ENCODE measurements at regions not wholly inside any gene's neighbourhood (a gene's known extent, or its start where the extent isn't known, plus 50 kb on each side); places are given as distances from the start of the nearest gene placed in this dataset.
A peak's percentile ranks its signal among the peaks of the same experiment; 100 is the strongest.
"Not testable (repeated sequence)": the region's sequence is repeated elsewhere in the genome, so short reads cannot be mapped to it uniquely, and the experiment has no call there.

DNA sequence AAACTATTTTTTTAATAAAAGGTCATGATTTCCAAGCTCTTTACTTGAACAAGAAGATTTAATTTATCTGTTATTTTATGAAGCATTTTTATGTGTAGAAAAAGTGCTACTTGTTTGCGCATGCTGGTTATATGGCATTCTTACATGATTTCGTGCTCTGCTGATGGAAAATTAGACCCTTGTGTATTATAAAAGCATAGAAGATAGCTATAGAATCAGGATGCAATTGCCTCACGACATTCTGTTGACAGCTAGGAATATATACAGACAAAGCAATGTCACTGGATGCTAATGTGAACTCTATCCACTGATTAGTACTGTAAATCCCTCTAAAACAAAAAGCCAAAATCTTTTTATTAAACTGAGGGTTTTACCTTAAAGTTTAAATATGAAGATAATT lies 255.9 kb downstream of the MDFIC start:
- Histone ChIP-seq H3K36me3 (ENCODE audit: low read depth) (no peaks in the 10 kb centered on the region), H3K27me3 (replicated peaks; ENCODE audit: insufficient read depth) (no peaks in the 10 kb centered on the region), H3K27ac (no peak overlapping the region), H3F3A (ENCODE audit: insufficient read depth) (no peaks in the 10 kb centered on the region), H4K20me1 (ENCODE audit: insufficient read depth) (no peaks in the 10 kb centered on the region), H3K4me1 (ENCODE audit: insufficient read depth) (no peaks in the 10 kb centered on the region), H3K4me2 (ENCODE audit: unreplicated experiment) (no peak overlapping the region), H3K9me2 (ENCODE audit: insufficient read depth) (no peaks in the 10 kb centered on the region), H3K9ac (no peak overlapping the region), H2AFZ (no peak overlapping the region), H3K9me3 (ENCODE audit: low read depth) (no peaks in the 10 kb centered on the region), H3K4me3 (no peak overlapping the region), H3K79me2 (ENCODE audit: insufficient read depth) (no peaks in the 10 kb centered on the region)
- 60 to 63% methylated on average over 3 of the region's 3 CpGs for WGBS, 2 experiments (ENCODE audit: low coverage in 1 of 2, low lambda C conversion rate in 2 of 2, missing lambda C conversion rate in 2 of 2)
- DNase-seq = no peak
- TF ChIP-seq EZH2 (IDR thresholded peaks at IDR 0.05; ENCODE audit: insufficient read depth, poor library complexity, severe bottlenecking) (no peak), EZH2phosphoT487 (IDR thresholded peaks at IDR 0.05; ENCODE audit: insufficient read depth, low read depth) (no peak)
- in situ Hi-C loops (cut with MboI) = no loop called here

DNA sequence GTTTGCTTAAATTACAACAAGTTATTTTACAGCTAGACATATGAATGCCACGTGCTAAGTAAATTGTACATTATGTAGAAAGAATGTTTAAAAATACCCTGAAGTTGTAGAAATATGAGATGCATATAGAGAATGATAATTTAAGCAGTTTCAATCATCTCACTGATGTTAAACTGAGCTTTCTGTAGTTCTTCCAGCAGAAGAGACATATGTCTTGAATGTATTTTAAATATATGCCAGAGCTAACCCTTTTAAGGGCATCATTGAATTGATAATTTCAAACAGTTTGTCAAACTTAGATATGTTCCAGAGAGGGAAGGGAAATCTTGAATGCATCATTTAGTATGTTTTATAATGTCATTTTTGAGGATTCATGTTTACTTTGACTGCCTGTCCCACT lies 255.2 kb downstream of the MDFIC start:
- Histone ChIP-seq H3K4me2 (ENCODE audit: unreplicated experiment) (no peak overlapping the region), H3K4me1 (ENCODE audit: insufficient read depth) (no peaks in the 10 kb centered on the region), H3K9me2 (ENCODE audit: insufficient read depth) (no peaks in the 10 kb centered on the region), H3K27ac (no peak overlapping the region), H3K9ac (no peak overlapping the region), H3F3A (ENCODE audit: insufficient read depth) (no peaks in the 10 kb centered on the region), H3K79me2 (ENCODE audit: insufficient read depth) (no peaks in the 10 kb centered on the region), H3K27me3 (replicated peaks; ENCODE audit: insufficient read depth) (no peaks in the 10 kb centered on the region), H2AFZ (no peak overlapping the region), H3K4me3 (no peak overlapping the region), H3K36me3 (ENCODE audit: low read depth) (no peaks in the 10 kb centered on the region), H4K20me1 (ENCODE audit: insufficient read depth) (no peaks in the 10 kb centered on the region), H3K9me3 (ENCODE audit: low read depth) (no peaks in the 10 kb centered on the region)
- WGBS, 2 experiments (ENCODE audit: low coverage in 1 of 2, low lambda C conversion rate in 2 of 2, missing lambda C conversion rate in 2 of 2) = 19 to 30% methylated on average over 1 of the region's 1 CpG
- in situ Hi-C loops (cut with MboI) = no loop called here
- TF ChIP-seq EZH2phosphoT487 (IDR thresholded peaks at IDR 0.05; ENCODE audit: insufficient read depth, low read depth) (no peak), EZH2 (IDR thresholded peaks at IDR 0.05; ENCODE audit: insufficient read depth, poor library complexity, severe bottlenecking) (no peak)
- no peak for DNase-seq

DNA sequence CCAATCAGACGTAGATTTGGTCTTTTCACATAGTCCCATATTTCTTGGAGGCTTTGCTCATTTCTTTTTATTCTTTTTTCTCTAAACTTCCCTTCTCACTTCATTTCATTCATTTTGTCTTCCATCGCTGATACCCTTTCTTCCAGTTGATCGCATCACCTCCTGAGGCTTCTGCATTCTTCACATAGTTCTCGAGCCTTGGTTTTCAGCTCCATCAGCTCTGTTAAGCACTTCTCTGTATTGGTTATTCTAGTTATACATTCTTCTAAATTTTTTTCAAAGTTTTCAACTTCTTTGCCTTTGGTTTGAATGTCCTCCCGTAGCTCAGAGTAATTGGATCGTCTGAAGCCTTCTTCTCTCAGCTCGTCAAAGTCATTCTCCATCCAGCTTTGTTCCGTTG lies 250.5 kb downstream of the MDFIC start:
- H3K36me3 ChIP-seq (ENCODE audit: low read depth); H2AFZ ChIP-seq; H4K20me1 ChIP-seq (ENCODE audit: insufficient read depth); H3K9me3 ChIP-seq (ENCODE audit: low read depth); H3F3A ChIP-seq (ENCODE audit: insufficient read depth); H3K4me2 ChIP-seq (ENCODE audit: unreplicated experiment); in situ Hi-C loops (cut with MboI); H3K4me3 ChIP-seq; H3K9ac ChIP-seq; H3K4me1 ChIP-seq (ENCODE audit: insufficient read depth); H3K79me2 ChIP-seq (ENCODE audit: insufficient read depth); H3K27me3 ChIP-seq (replicated peaks; ENCODE audit: insufficient read depth); DNase-seq; H3K9me2 ChIP-seq (ENCODE audit: insufficient read depth); H3K27ac ChIP-seq: not testable (repeated sequence)
- 82 to 87% methylated on average over 8 of the region's 8 CpGs for WGBS, 2 experiments (ENCODE audit: low coverage in 1 of 2, low lambda C conversion rate in 2 of 2, missing lambda C conversion rate in 2 of 2)

DNA sequence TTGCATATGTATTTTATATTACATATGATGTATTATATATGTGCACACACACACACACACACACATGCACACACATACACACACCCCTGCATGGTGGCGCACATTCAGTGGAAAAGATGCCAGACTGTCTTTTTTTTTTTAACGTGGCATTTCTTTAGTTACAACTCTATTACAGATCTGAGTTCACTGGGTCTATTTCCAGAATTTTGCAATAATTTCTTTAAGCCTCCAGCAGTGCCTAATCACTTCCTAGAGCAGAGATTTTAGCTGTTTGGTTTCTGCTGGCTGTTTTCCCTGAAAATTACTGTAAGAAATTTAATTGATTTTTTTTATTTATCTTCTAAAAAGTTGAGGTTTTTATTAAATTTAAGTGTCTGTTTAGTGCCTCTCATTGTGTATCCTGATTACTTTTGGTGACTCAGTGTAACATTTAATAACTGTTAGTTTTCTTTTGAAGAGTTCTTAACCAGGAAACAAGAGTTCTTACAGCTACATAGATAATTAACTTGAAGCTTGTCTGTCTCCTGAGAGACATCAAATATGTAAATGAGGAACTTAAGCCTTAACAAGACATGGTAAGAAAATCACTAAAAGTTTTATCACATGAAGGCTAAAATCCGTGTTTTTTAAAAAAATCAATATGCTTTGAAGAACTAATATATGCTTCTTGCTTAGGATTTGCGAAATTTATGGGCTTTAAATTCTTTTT lies 232.0 kb downstream of the MDFIC start:
- Histone ChIP-seq H3F3A (ENCODE audit: insufficient read depth) (no peaks in the 10 kb centered on the region), H3K4me2 (ENCODE audit: unreplicated experiment) (no peak overlapping the region), H3K4me1 (ENCODE audit: insufficient read depth) (no peaks in the 10 kb centered on the region), H3K36me3 (ENCODE audit: low read depth) (no peaks in the 10 kb centered on the region), H4K20me1 (ENCODE audit: insufficient read depth) (no peaks in the 10 kb centered on the region), H3K9ac (no peak overlapping the region), H3K27ac (no peak overlapping the region), H3K27me3 (replicated peaks; ENCODE audit: insufficient read depth) (no peaks in the 10 kb centered on the region), H3K79me2 (ENCODE audit: insufficient read depth) (no peaks in the 10 kb centered on the region), H2AFZ (no peak overlapping the region), H3K9me3 (ENCODE audit: low read depth) (no peaks in the 10 kb centered on the region), H3K9me2 (ENCODE audit: insufficient read depth) (no peaks in the 10 kb centered on the region), H3K4me3 (no peak overlapping the region)
- in situ Hi-C loops (cut with MboI) = no loop called here
- TF ChIP-seq EZH2phosphoT487 (IDR thresholded peaks at IDR 0.05; ENCODE audit: insufficient read depth, low read depth) (no peak), EZH2 (IDR thresholded peaks at IDR 0.05; ENCODE audit: insufficient read depth, poor library complexity, severe bottlenecking) (no peak)
- WGBS, 2 experiments (ENCODE audit: low coverage in 1 of 2, low lambda C conversion rate in 2 of 2, missing lambda C conversion rate in 2 of 2) = 52 to 54% methylated on average over 4 of the region's 4 CpGs
- DNase-seq = peak; percentile 9

DNA sequence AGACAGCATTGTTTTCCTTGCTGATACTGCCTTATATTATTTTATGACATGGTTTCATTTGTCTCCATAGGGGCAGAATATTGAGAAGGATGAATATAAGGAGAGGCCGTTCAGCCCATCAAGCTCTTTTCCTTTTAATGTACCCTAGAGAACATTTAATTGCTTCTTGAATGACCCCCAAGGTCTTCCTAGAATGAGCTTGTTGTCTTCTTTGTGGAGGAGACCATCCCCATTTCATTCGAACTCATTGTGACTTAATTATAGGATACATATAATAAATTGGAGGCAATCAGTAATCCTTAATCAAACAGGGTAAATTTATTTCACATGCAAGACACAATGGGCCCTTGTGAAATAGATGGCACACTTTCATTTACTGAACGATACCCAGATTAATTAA lies 231.3 kb downstream of the MDFIC start:
- Histone ChIP-seq H3K79me2 (ENCODE audit: insufficient read depth) (no peaks in the 10 kb centered on the region), H3K9me2 (ENCODE audit: insufficient read depth) (no peaks in the 10 kb centered on the region), H4K20me1 (ENCODE audit: insufficient read depth) (no peaks in the 10 kb centered on the region), H3K9me3 (ENCODE audit: low read depth) (no peaks in the 10 kb centered on the region), H3K27ac (no peak overlapping the region), H3F3A (ENCODE audit: insufficient read depth) (no peaks in the 10 kb centered on the region), H3K27me3 (replicated peaks; ENCODE audit: insufficient read depth) (no peaks in the 10 kb centered on the region), H3K36me3 (ENCODE audit: low read depth) (no peaks in the 10 kb centered on the region), H3K4me2 (ENCODE audit: unreplicated experiment) (no peak overlapping the region), H3K9ac (no peak overlapping the region), H3K4me1 (ENCODE audit: insufficient read depth) (no peaks in the 10 kb centered on the region), H3K4me3 (no peak overlapping the region), H2AFZ (no peak overlapping the region)
- WGBS, 2 experiments (ENCODE audit: low coverage in 1 of 2, low lambda C conversion rate in 2 of 2, missing lambda C conversion rate in 2 of 2) = 72 to 79% methylated on average over 3 of the region's 3 CpGs
- in situ Hi-C loops (cut with MboI) = no loop called here
- TF ChIP-seq EZH2phosphoT487 (IDR thresholded peaks at IDR 0.05; ENCODE audit: insufficient read depth, low read depth) (no peak), EZH2 (IDR thresholded peaks at IDR 0.05; ENCODE audit: insufficient read depth, poor library complexity, severe bottlenecking) (no peak)
- DNase-seq = no peak

Data from GM23248 (cell line).